HG03520 (cell line): ENCODE measurements at regions not wholly inside any gene's neighbourhood (a gene's known extent, or its start where the extent isn't known, plus 50 kb on each side); places are given as distances from the start of the nearest gene placed in this dataset.

Source experiments
- ATAC-seq: cut with Tn5 transposase; IDR thresholded peaks from one replicate; pipeline ENCODE4 v1.9.1; 2021; ENCODE audit warnings: mild to moderate bottlenecking, moderate library complexity; ENCODE audit not compliant: unreplicated experiment

GRCh38 chr18:45464619-45465018, 150.7 kb upstream of the SLC14A2 start:
- ATAC-seq = no peak

- ATAC-seq = no peak
Measured at GRCh38 chr18:45467293-45467692, 148.0 kb upstream of the SLC14A2 start.

- no peak for ATAC-seq
Measured at GRCh38 chr18:45467945-45468344, 147.3 kb upstream of the SLC14A2 start.

GRCh38 chr18:45478889-45479288, 136.4 kb upstream of the SLC14A2 start:
- no peak for ATAC-seq

GRCh38 chr18:45480219-45481015, 134.9 kb upstream of the SLC14A2 start:
- no peak for ATAC-seq

GRCh38 chr18:45481821-45482220, 133.5 kb upstream of the SLC14A2 start:
- ATAC-seq = no peak

- no peak for ATAC-seq
Measured at GRCh38 chr18:45482286-45482685, 133.0 kb upstream of the SLC14A2 start.

GRCh38 chr18:45487581-45487980, 127.7 kb upstream of the SLC14A2 start:
- ATAC-seq = no peak

- ATAC-seq = no peak
Measured at GRCh38 chr18:45488645-45489044, 126.6 kb upstream of the SLC14A2 start.

- no peak for ATAC-seq
Measured at GRCh38 chr18:45493830-45494229, 121.4 kb upstream of the SLC14A2 start.

GRCh38 chr18:45494811-45495210, 120.5 kb upstream of the SLC14A2 start:
- ATAC-seq = no peak

- no peak for ATAC-seq
Measured at GRCh38 chr18:45496741-45497140, 118.5 kb upstream of the SLC14A2 start.

GRCh38 chr18:45497595-45498286, 117.5 kb upstream of the SLC14A2 start:
- ATAC-seq = no peak

GRCh38 chr18:45498287-45498658, 117.0 kb upstream of the SLC14A2 start:
- ATAC-seq = no peak

- ATAC-seq = no peak
Measured at GRCh38 chr18:45503990-45504389, 111.3 kb upstream of the SLC14A2 start.

- ATAC-seq = no peak
Measured at GRCh38 chr18:45505497-45506206, 109.6 kb upstream of the SLC14A2 start.

GRCh38 chr18:45506951-45507350, 108.3 kb upstream of the SLC14A2 start:
- no peak for ATAC-seq

GRCh38 chr18:45509535-45509934, 105.7 kb upstream of the SLC14A2 start:
- ATAC-seq = no peak

- ATAC-seq = no peak
Measured at GRCh38 chr18:45510656-45511055, 104.6 kb upstream of the SLC14A2 start.

- no peak for ATAC-seq
Measured at GRCh38 chr18:45512363-45512953, 102.8 kb upstream of the SLC14A2 start.

- no peak for ATAC-seq
Measured at GRCh38 chr18:45517181-45517741, 98.0 kb upstream of the SLC14A2 start.
